ENCODE measurements at regions not wholly inside any gene's neighbourhood (a gene's known extent, or its start where the extent isn't known, plus 50 kb on each side); places are given as distances from the start of the nearest gene placed in this dataset.

- no peak overlapping the region for H2BK15ac ChIP-seq (ENCODE audit: low read depth, low read length)
- no peaks in the 10 kb centered on the region for H3K23me2 ChIP-seq (ENCODE audit: insufficient read length, low read depth, low read length, poor library complexity, severe bottlenecking)
- no peak overlapping the region for H2AFZ ChIP-seq (ENCODE audit: low read length)
- H3T11ph ChIP-seq (ENCODE audit: low read length): no peak overlapping the region
- no peak overlapping the region for H3K9ac ChIP-seq (ENCODE audit: extremely low read depth, insufficient read length, low read length)
- no peak overlapping the region for H3K4me3 Mint-ChIP-seq
- no peak overlapping the region for H4K5ac ChIP-seq (ENCODE audit: insufficient read length, low read depth, low read length)
- H3K23ac ChIP-seq (ENCODE audit: insufficient read length, low read depth, low read length): no peak overlapping the region
- no peaks in the 10 kb centered on the region for H4K20me1 ChIP-seq (ENCODE audit: control insufficient read depth, insufficient read depth, insufficient read length)
- H3K27me3 Mint-ChIP-seq (ENCODE audit: low read depth): peaks cover 5% of the 10 kb centered on the region
- no peaks in the 10 kb centered on the region for H3K4me1 ChIP-seq (ENCODE audit: insufficient read depth, low read length)
- no peaks in the 10 kb centered on the region; a peak in 1 of 5 replicates for H3K9me3 Mint-ChIP-seq
- no peak for DNase-seq
- no peaks in the 10 kb centered on the region for H3K9me3 ChIP-seq (ENCODE audit: control insufficient read depth, low read depth, low read length)
- H3K79me1 ChIP-seq (ENCODE audit: insufficient read depth, low read depth, low read length, poor library complexity, severe bottlenecking): no peaks in the 10 kb centered on the region
- H3K27ac Mint-ChIP-seq: no peak overlapping the region
- no peaks in the 10 kb centered on the region for H3K36me3 Mint-ChIP-seq (ENCODE audit: insufficient read depth in 1 of 3, low read depth in 3 of 3)
- H2BK120ac ChIP-seq (ENCODE audit: low read depth, low read length, poor library complexity, severe bottlenecking): no peak overlapping the region
- no peak overlapping the region for H3K18ac ChIP-seq (ENCODE audit: insufficient read length, low read depth, low read length)
- no peak overlapping the region for H2BK20ac ChIP-seq (ENCODE audit: low read depth, low read length, poor library complexity, severe bottlenecking)
- H3K56ac ChIP-seq (ENCODE audit: insufficient read length, low read depth, low read length): no peak overlapping the region
- H3K27me3 ChIP-seq (ENCODE audit: insufficient read depth, low read length): no peaks in the 10 kb centered on the region
- H4K8ac ChIP-seq (replicated peaks; ENCODE audit: insufficient read length, low read depth, low read length): no peak overlapping the region
- no peak overlapping the region for H2BK5ac ChIP-seq (ENCODE audit: insufficient read length, low read length)
- TF ChIP-seq CTCF (conservative IDR thresholded peaks at IDR 0.05): no peak
- H3K4me1 Mint-ChIP-seq: peaks cover 18 to 23% of the 10 kb centered on the region in 2 experiments
- H2BK12ac ChIP-seq (ENCODE audit: insufficient read length, low read depth, low read length): no peak overlapping the region
- no peak overlapping the region for H2AK5ac ChIP-seq (ENCODE audit: insufficient read length, low read length)
- H3K14ac ChIP-seq (ENCODE audit: insufficient read depth, low read length): no peak overlapping the region
- no peak overlapping the region for H3K4me2 ChIP-seq (ENCODE audit: insufficient read depth, insufficient read length, low read length)
- H3K79me2 ChIP-seq (ENCODE audit: insufficient read depth, low read length): no peaks in the 10 kb centered on the region
- no peak overlapping the region for H3K27ac ChIP-seq (ENCODE audit: insufficient read length, low read depth, low read length)
- no peak overlapping the region for H3K4ac ChIP-seq (ENCODE audit: low read depth, low read length)
- WGBS (ENCODE audit: extremely low coverage, insufficient read length, low lambda C conversion rate): no CpG with 5 or more reads among the region's 3 CpGs
- H4K91ac ChIP-seq (ENCODE audit: insufficient read length, low read depth, low read length): no peak overlapping the region
These were observed 64.8 kb upstream of the BCL6 start for GRCh38 chr3:187810021-187810446.

Data from H9 (cell line).